ENCODE measurements at regions not wholly inside any gene's neighbourhood (a gene's known extent, or its start where the extent isn't known, plus 50 kb on each side); places are given as distances from the start of the nearest gene placed in this dataset.

- no peak for DNase-seq
Observed at GRCh38 chr3:117133066-117133465, 423.5 kb downstream of the TUSC7 start.

- no peak for DNase-seq
Observed at GRCh38 chr3:117135207-117135606, 425.6 kb downstream of the TUSC7 start.

- no peak for DNase-seq
Observed at GRCh38 chr3:117136003-117136402, 426.4 kb downstream of the TUSC7 start.

- DNase-seq, result no peak
Observed at GRCh38 chr3:117137065-117137464, 427.5 kb downstream of the TUSC7 start.

- no peak for DNase-seq
Observed at GRCh38 chr3:117139681-117140080, 430.1 kb downstream of the TUSC7 start.

GRCh38 chr3:117141812-117142211 lies 432.2 kb downstream of the TUSC7 start:
- no peak for DNase-seq

GRCh38 chr3:117144853-117145252 lies 435.3 kb downstream of the TUSC7 start:
- no peak for DNase-seq

GRCh38 chr3:117145677-117146076 lies 436.1 kb downstream of the TUSC7 start:
- DNase-seq, result no peak

- no peak for DNase-seq
Observed at GRCh38 chr3:117146571-117146970, 437.0 kb downstream of the TUSC7 start.

- DNase-seq, result no peak
Observed at GRCh38 chr3:117149584-117149983, 440.0 kb downstream of the TUSC7 start.

- DNase-seq, result no peak
Observed at GRCh38 chr3:117150628-117151027, 441.0 kb downstream of the TUSC7 start.

- DNase-seq, result no peak
Observed at GRCh38 chr3:117160176-117160575, 450.6 kb downstream of the TUSC7 start.

GRCh38 chr3:117161816-117162215 lies 452.2 kb downstream of the TUSC7 start:
- DNase-seq, result no peak

GRCh38 chr3:117165176-117165575 lies 455.6 kb downstream of the TUSC7 start:
- DNase-seq, result no peak

GRCh38 chr3:117165601-117166051 lies 456.0 kb downstream of the TUSC7 start:
- no peak for DNase-seq

- no peak for DNase-seq
Observed at GRCh38 chr3:117168896-117169295, 459.3 kb downstream of the TUSC7 start.

- no peak for DNase-seq
Observed at GRCh38 chr3:117170094-117170493, 460.5 kb downstream of the TUSC7 start.

GRCh38 chr3:117171124-117171523 lies 461.5 kb downstream of the TUSC7 start:
- DNase-seq, result no peak

- no peak for DNase-seq
Observed at GRCh38 chr3:117172426-117172825, 462.8 kb downstream of the TUSC7 start.

GRCh38 chr3:117181222-117181621 lies 471.6 kb downstream of the TUSC7 start:
- no peak for DNase-seq

GRCh38 chr3:117184574-117184973 lies 475.0 kb downstream of the TUSC7 start:
- no peak for DNase-seq

- no peak for DNase-seq
Observed at GRCh38 chr3:117191245-117191644, 481.7 kb downstream of the TUSC7 start.

- DNase-seq, result no peak
Observed at GRCh38 chr3:117192888-117193287, 483.3 kb downstream of the TUSC7 start.

GRCh38 chr3:117193390-117193789 lies 483.8 kb downstream of the TUSC7 start:
- no peak for DNase-seq

- DNase-seq, result no peak
Observed at GRCh38 chr3:117195034-117195433, 485.5 kb downstream of the TUSC7 start.

GRCh38 chr3:117200962-117201361 lies 491.4 kb downstream of the TUSC7 start:
- DNase-seq, result no peak

Measured in NK-92 treated with Interleukin-12 subunit alpha and Interleukin-12 subunit beta, amount 100 ng/mL, for 24 hours (cell line).